A673 (cell line): ENCODE measurements at regions not wholly inside any gene's neighbourhood (a gene's known extent, or its start where the extent isn't known, plus 50 kb on each side); places are given as distances from the start of the nearest gene placed in this dataset.

Experiments
- BruUV-seq: library from RNA; stranded (reverse); fragments of 400-500 nt; replicated peaks from 2 replicates; lab custom pipeline; 2021; lab: Mats Ljungman, UMichigan
- CTCF ChIA-PET: fragments of 300-600 bp; sonication (Branson Sonifier 250); formaldehyde crosslinking; loops from one replicate; lab custom pipeline; 2022; ENCODE audit warnings: antibody characterized with exemption; lab: Charles Lee
- POLR2A ChIA-PET: fragments of 300-600 bp; sonication (Branson Sonifier 250); formaldehyde crosslinking; loops from one replicate; lab custom pipeline; 2022; ENCODE audit warnings: antibody characterized with exemption; ENCODE audit not compliant: low non-redundant PET; lab: Charles Lee
- DNase-seq: peaks from one replicate; pipeline ENCODE4 v3.0.0-alpha.2; 2015; ENCODE audit warnings: low spot score
- H3K27ac ChIP-seq: fragments of 200-600 bp; sonication (generic); 2 replicates; pipeline ENCODE4 v1.5.1; 2016; ENCODE audit warnings: mixed run types, low read depth, mild to moderate bottlenecking, mixed read lengths, antibody characterized with exemption, low read length; ENCODE audit not compliant: poor library complexity, severe bottlenecking
- H3K27me3 ChIP-seq: fragments of 200-600 bp; sonication (generic); replicated peaks from 2 replicates; pipeline ENCODE4 v1.6.1; 2017; ENCODE audit warnings: mixed run types, low read depth, mild to moderate bottlenecking, mixed read lengths, antibody characterized with exemption, low read length; ENCODE audit not compliant: insufficient read depth, poor library complexity
- H3K36me3 ChIP-seq: fragments of 200-600 bp; sonication (generic); 2 replicates; pipeline ENCODE4 v1.6.1; 2016; ENCODE audit warnings: mixed run types, mild to moderate bottlenecking, mixed read lengths, antibody characterized with exemption, low read length; ENCODE audit not compliant: insufficient read depth, poor library complexity, severe bottlenecking
- H3K4me1 ChIP-seq: fragments of 200-600 bp; sonication (generic); 2 replicates; pipeline ENCODE4 v1.6.1; 2017; ENCODE audit warnings: mixed run types, mild to moderate bottlenecking, mixed read lengths, antibody characterized with exemption, low read length; ENCODE audit not compliant: insufficient read depth, poor library complexity, severe bottlenecking
- H3K4me3 ChIP-seq: fragments of 200-600 bp; sonication (generic); 2 replicates; pipeline ENCODE4 v1.5.1; 2016; ENCODE audit warnings: low read depth, mixed run types, mild to moderate bottlenecking, mixed read lengths, low read length; ENCODE audit not compliant: poor library complexity, severe bottlenecking
- H3K9me3 ChIP-seq: fragments of 200-600 bp; sonication (generic); 2 replicates; pipeline ENCODE4 v1.6.1; 2016; ENCODE audit warnings: mixed run types, low read depth, mild to moderate bottlenecking, mixed read lengths, antibody characterized with exemption, low read length; ENCODE audit not compliant: poor library complexity, severe bottlenecking
- EZH2 ChIP-seq: fragments of 200-600 bp; sonication (generic); IDR thresholded peaks from 2 replicates; pipeline ENCODE4 v1.6.1; 2017; ENCODE audit warnings: borderline replicate concordance, low read depth, mild to moderate bottlenecking, mixed read lengths, antibody characterized with exemption, low read length; ENCODE audit not compliant: poor library complexity, severe bottlenecking
- intact Hi-C: fragments of 100-400 bp; cut with micrococcal nuclease; formaldehyde crosslinking; loops from one replicate; pipeline ENCODE4 v1.10.0; 2022; ENCODE audit not compliant: unreplicated experiment
- TF ChIP-seq, protein P1 (sequence below): fragments of 300-800, 200-600 bp; sonication (generic); conservative IDR thresholded peaks from 2 replicates; pipeline ENCODE4 v1.5.1; 2017; ENCODE audit warnings: low read depth, mild to moderate bottlenecking, antibody characterized with exemption, low read length, moderate library complexity, mixed read lengths

DNA sequence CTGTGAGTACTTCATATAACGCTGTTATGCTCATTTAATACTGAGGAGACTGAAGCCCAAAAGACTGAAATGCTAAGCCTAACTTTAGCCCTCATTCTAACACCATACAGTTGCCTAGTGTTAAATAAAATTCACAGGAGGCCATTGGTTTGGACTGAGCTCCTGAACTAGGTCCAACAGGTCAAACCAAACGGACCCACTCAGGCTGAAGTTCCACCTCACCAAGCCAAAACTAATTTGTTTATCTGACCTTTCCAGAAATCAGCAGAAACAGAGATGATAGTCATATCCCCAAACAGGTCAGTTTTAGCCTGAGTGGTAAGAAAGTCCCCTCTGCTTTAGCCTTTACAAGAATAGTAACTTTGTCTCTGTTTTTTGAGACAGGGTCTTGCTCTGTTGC lies 311.3 kb upstream of the ZP4 start:
- intact Hi-C loops: no loop called here
- H3K27ac ChIP-seq: no peak overlapping the region
- H3K4me3 ChIP-seq: no peak overlapping the region
- ChIA-PET POLR2A (no interaction called here), CTCF (no interaction called here)
- no peaks in the 10 kb centered on the region for H3K9me3 ChIP-seq
- H3K36me3 ChIP-seq: no peaks in the 10 kb centered on the region
- no peaks in the 10 kb centered on the region for H3K27me3 ChIP-seq
- no peak for TF ChIP-seq EZH2
- TF ChIP-seq, protein P1, sequence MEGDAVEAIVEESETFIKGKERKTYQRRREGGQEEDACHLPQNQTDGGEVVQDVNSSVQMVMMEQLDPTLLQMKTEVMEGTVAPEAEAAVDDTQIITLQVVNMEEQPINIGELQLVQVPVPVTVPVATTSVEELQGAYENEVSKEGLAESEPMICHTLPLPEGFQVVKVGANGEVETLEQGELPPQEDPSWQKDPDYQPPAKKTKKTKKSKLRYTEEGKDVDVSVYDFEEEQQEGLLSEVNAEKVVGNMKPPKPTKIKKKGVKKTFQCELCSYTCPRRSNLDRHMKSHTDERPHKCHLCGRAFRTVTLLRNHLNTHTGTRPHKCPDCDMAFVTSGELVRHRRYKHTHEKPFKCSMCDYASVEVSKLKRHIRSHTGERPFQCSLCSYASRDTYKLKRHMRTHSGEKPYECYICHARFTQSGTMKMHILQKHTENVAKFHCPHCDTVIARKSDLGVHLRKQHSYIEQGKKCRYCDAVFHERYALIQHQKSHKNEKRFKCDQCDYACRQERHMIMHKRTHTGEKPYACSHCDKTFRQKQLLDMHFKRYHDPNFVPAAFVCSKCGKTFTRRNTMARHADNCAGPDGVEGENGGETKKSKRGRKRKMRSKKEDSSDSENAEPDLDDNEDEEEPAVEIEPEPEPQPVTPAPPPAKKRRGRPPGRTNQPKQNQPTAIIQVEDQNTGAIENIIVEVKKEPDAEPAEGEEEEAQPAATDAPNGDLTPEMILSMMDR: no peak
- no TSS peak for BruUV-seq
- DNase-seq: no peak
- H3K4me1 ChIP-seq: no peaks in the 10 kb centered on the region

DNA sequence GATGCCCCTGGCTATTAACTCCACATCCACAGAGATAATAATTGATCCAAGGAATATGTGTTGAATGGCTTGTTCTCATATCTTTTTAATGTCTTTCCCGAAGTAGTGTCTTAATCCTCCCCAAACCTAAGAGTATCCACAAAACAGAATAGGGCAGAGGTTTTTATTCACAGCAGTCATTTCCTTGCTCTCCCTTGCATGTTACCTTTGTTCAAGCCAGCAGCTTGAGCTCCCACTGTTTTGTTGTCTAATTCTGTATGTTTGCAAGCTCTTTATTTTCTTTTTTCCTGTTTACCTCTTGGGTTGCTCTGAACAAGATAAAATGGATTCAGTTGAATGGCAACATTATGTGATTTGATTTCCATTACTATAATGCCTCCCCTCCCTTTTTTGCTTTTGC lies 308.6 kb upstream of the ZP4 start:
- Histone ChIP-seq H3K27ac (no peak overlapping the region), H3K27me3 (no peaks in the 10 kb centered on the region), H3K4me3 (no peak overlapping the region), H3K9me3 (no peaks in the 10 kb centered on the region), H3K36me3 (no peaks in the 10 kb centered on the region), H3K4me1 (no peaks in the 10 kb centered on the region)
- intact Hi-C loops: no loop called here
- DNase-seq: no peak
- CTCF ChIA-PET: no interaction called here
- POLR2A ChIA-PET: no interaction called here
- TF ChIP-seq, protein P1: no peak
- TF ChIP-seq EZH2: no peak
- BruUV-seq: no TSS peak

DNA sequence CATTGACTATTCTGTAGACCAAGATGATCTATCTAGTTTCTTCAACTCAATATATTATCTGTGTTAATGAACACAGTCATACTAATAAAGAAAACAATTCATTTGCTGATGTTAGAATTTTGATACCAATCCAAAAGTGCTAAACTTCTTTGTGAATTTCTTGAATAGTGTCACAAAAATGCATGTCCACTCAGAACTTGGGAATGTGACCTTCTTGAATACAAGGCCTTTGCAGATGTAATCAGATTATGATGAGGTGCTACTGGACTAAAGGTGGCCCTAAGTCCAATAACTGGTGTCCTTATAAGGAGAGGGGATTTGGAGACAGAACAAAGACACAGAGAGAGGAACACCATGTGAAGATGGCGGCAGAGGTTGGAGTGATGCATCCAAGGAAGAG lies 305.8 kb upstream of the ZP4 start:
- DNase-seq: no peak
- Histone ChIP-seq H3K27ac (no peak overlapping the region), H3K4me1 (no peaks in the 10 kb centered on the region), H3K9me3 (no peaks in the 10 kb centered on the region), H3K4me3 (no peak overlapping the region), H3K36me3 (no peaks in the 10 kb centered on the region), H3K27me3 (no peaks in the 10 kb centered on the region)
- TF ChIP-seq, protein P1: no peak
- no peak for TF ChIP-seq EZH2
- no TSS peak for BruUV-seq
- POLR2A ChIA-PET: no interaction called here
- CTCF ChIA-PET: no interaction called here
- intact Hi-C loops: no loop called here
